GM23248 (cell line): ENCODE measurements at regions not wholly inside any gene's neighbourhood (a gene's known extent, or its start where the extent isn't known, plus 50 kb on each side); places are given as distances from the start of the nearest gene placed in this dataset.

Experiments used
- EZH2 ChIP-seq: fragments of 200-600 bp; sonication (generic); IDR thresholded peaks from 2 replicates; pipeline ENCODE4 v1.6.1; 2018; ENCODE audit warnings: antibody characterized with exemption, mild to moderate bottlenecking; ENCODE audit not compliant: insufficient read depth, poor library complexity, severe bottlenecking
- EZH2phosphoT487 ChIP-seq: fragments of 200-600 bp; sonication (generic); IDR thresholded peaks from 2 replicates; pipeline ENCODE4 v1.6.1; 2018; ENCODE audit warnings: antibody characterized with exemption, moderate library complexity, mild to moderate bottlenecking, low read depth; ENCODE audit not compliant: insufficient read depth

- TF ChIP-seq EZH2phosphoT487, result no peak
- TF ChIP-seq EZH2, result no peak
Observed at GRCh38 chr1:157894613-157895165, 53.1 kb upstream of the CD5L start.
